SK-N-SH (cell line): ENCODE measurements at regions not wholly inside any gene's neighbourhood (a gene's known extent, or its start where the extent isn't known, plus 50 kb on each side); places are given as distances from the start of the nearest gene placed in this dataset.

Experiments used
- CTCF ChIA-PET: fragments of 300-600, 350-600 bp; formaldehyde crosslinking; extraction: SDS; loops from one replicate; lab custom pipeline; 2021; lab: Yijun Ruan, JAX
- POLR2A ChIA-PET: fragments of 350-600 bp; sonication (Branson Sonifier 250); formaldehyde crosslinking; extraction: SDS; loops from one replicate; lab custom pipeline; 2020; ENCODE audit warnings: antibody characterized with exemption, inconsistent platforms; lab: Yijun Ruan, JAX
- DNase-seq: peaks from one replicate; pipeline ENCODE4 v3.0.0; 2012
- H2AFZ ChIP-seq: fragments of 200-600 bp; sonication (generic); 2 replicates; pipeline ENCODE4 v1.8.1; 2016; ENCODE audit warnings: antibody characterized with exemption, mild to moderate bottlenecking, low read depth
- H3F3A ChIP-seq: fragments of 200-600 bp; sonication (generic); replicated peaks from 2 replicates; pipeline ENCODE3; 2016; ENCODE audit warnings: antibody characterized with exemption, mild to moderate bottlenecking; ENCODE audit not compliant: insufficient read depth
- H3K27ac ChIP-seq, 2 experiments: fragments of 200-500 bp in 1 of 2; fragments of 200-600 bp in 1 of 2; sonication (Bioruptor generic) in 1 of 2; sonication (generic), shearing (Covaris generic) in 1 of 2; 2 replicates each; pipeline versions ENCODE4 v1.5.1 to v1.6.1; 2014 to 2016; ENCODE audit warnings: low read depth in 2 of 2, inconsistent platforms in 1 of 2, low read length in 1 of 2, mild to moderate bottlenecking in 1 of 2, mixed read lengths in 1 of 2
- H3K27me3 ChIP-seq: fragments of 200-600 bp; sonication (generic), shearing (Covaris generic); 2 replicates; pipeline ENCODE4 v1.6.1; 2016; ENCODE audit warnings: mixed run types; ENCODE audit not compliant: insufficient read depth
- H3K36me3 ChIP-seq, 2 experiments: fragments of 200-500 bp in 1 of 2; fragments of 200-600 bp in 1 of 2; sonication (Bioruptor generic) in 1 of 2; sonication (generic) in 1 of 2; replicated peaks in 1 of 2; 2 replicates each; pipeline versions ENCODE3 to v1.5.1; 2014 to 2016; ENCODE audit warnings: low read length in 1 of 2, mild to moderate bottlenecking in 1 of 2; ENCODE audit not compliant: insufficient read depth in 2 of 2, control insufficient read depth in 1 of 2
- H3K4me1 ChIP-seq, 2 experiments: fragments of 200-500 bp in 1 of 2; fragments of 200-600 bp in 1 of 2; sonication (Bioruptor generic) in 1 of 2; sonication (generic), shearing (Covaris generic) in 1 of 2; 2 replicates each; pipeline versions ENCODE4 v1.5.1 to v1.6.1; 2014 to 2016; ENCODE audit warnings: low read depth in 1 of 2, low read length in 1 of 2, mixed run types in 1 of 2; ENCODE audit not compliant: insufficient read depth in 2 of 2, control insufficient read depth in 1 of 2
- H3K4me2 ChIP-seq: fragments of 200-600 bp; sonication (generic), shearing (Covaris generic); 2 replicates; pipeline ENCODE4 v1.6.1; 2017; ENCODE audit warnings: mixed run types
- H3K4me3 ChIP-seq, 2 experiments: fragments of 200-500 bp in 1 of 2; fragments of 200-600 bp in 1 of 2; sonication (Bioruptor generic) in 1 of 2; sonication (generic), shearing (Covaris generic) in 1 of 2; 2 replicates each; pipeline versions ENCODE4 v1.5.1 to v1.8.1; 2014 to 2016; ENCODE audit warnings: low read depth in 2 of 2, inconsistent platforms in 1 of 2, low read length in 1 of 2, mild to moderate bottlenecking in 1 of 2, mixed read lengths in 1 of 2, moderate library complexity in 1 of 2
- H3K79me2 ChIP-seq: fragments of 200-600 bp; sonication (generic); 2 replicates; pipeline ENCODE4 v1.8.1; 2017; ENCODE audit warnings: mild to moderate bottlenecking; ENCODE audit not compliant: insufficient read depth
- H3K9ac ChIP-seq: fragments of 200-600 bp; sonication (generic); 2 replicates; pipeline ENCODE4 v1.6.1; 2017; ENCODE audit warnings: mixed run types
- H3K9me2 ChIP-seq: fragments of 200-600 bp; sonication (generic); 2 replicates; pipeline ENCODE4 v1.6.1; 2017; ENCODE audit warnings: mixed run types
- H3K9me3 ChIP-seq: fragments of 200-600 bp; sonication (generic); 2 replicates; pipeline ENCODE4 v1.6.1; 2017; ENCODE audit warnings: mixed run types, mild to moderate bottlenecking, moderate library complexity
- H4K20me1 ChIP-seq: fragments of 200-600 bp; sonication (generic); 2 replicates; pipeline ENCODE4 v1.6.1; 2017; ENCODE audit warnings: mild to moderate bottlenecking, mixed run types; ENCODE audit not compliant: insufficient read depth
- EP300 ChIP-seq, 2 experiments: IDR thresholded peaks; 2 replicates each; pipeline versions ENCODE4 v1.4.0 to v1.6.1; 2012; ENCODE audit warnings: borderline replicate concordance in 1 of 2, low read depth in 1 of 2, low read length in 1 of 2
- EZH2phosphoT487 ChIP-seq: fragments of 200-600 bp; sonication (generic); IDR thresholded peaks from 2 replicates; pipeline ENCODE4 v1.6.1; 2017; ENCODE audit warnings: low read depth, mixed run types, mild to moderate bottlenecking, antibody characterized with exemption, moderate library complexity, borderline replicate concordance
- FOXJ3 ChIP-seq: sonication (generic); formaldehyde crosslinking; IDR thresholded peaks from 2 replicates; pipeline ENCODE4 v1.5.1; 2020; ENCODE audit warnings: mild to moderate bottlenecking, missing genetic modification reagents
- GABPA ChIP-seq: IDR thresholded peaks from 2 replicates; pipeline ENCODE4 v1.4.0; 2012; ENCODE audit warnings: low read depth, mild to moderate bottlenecking
- IRF3 ChIP-seq: fragments of 150-350 bp; IDR thresholded peaks from 2 replicates; pipeline ENCODE4 v1.6.1; 2016; ENCODE audit warnings: mild to moderate bottlenecking, low read depth, low read length
- JUND ChIP-seq: IDR thresholded peaks from 2 replicates; pipeline ENCODE4 v1.4.0; 2012
- MAX ChIP-seq: IDR thresholded peaks from 2 replicates; pipeline ENCODE4 v1.4.0; 2012; ENCODE audit warnings: low read depth
- MXI1 ChIP-seq: IDR thresholded peaks from 2 replicates; pipeline ENCODE4 v1.6.1; 2012; ENCODE audit warnings: mild to moderate bottlenecking, low read depth, low read length, improper control_type of control experiment
- RCOR1 ChIP-seq: fragments of 150-350 bp; IDR thresholded peaks from 2 replicates; pipeline ENCODE4 v1.6.1; 2017; ENCODE audit warnings: antibody characterized with exemption, low read length
- RFX5 ChIP-seq: IDR thresholded peaks from 2 replicates; pipeline ENCODE4 v1.6.1; 2012; ENCODE audit warnings: mild to moderate bottlenecking, improper control_type of control experiment, low read length
- RXRA ChIP-seq: IDR thresholded peaks from 2 replicates; pipeline ENCODE4 v1.4.0; 2012; ENCODE audit warnings: low read depth, mild to moderate bottlenecking, borderline replicate concordance
- SIN3A ChIP-seq: IDR thresholded peaks from 2 replicates; pipeline ENCODE4 v1.6.1; 2012; ENCODE audit warnings: low read depth, mild to moderate bottlenecking, low read length, moderate library complexity, borderline replicate concordance
- SMC3 ChIP-seq: IDR thresholded peaks from 2 replicates; pipeline ENCODE4 v1.6.1; 2012; ENCODE audit warnings: low read depth, low read length, improper control_type of control experiment
- TCF12 ChIP-seq: IDR thresholded peaks from 2 replicates; pipeline ENCODE4 v1.4.0; 2012
- TEAD4 ChIP-seq: IDR thresholded peaks from 2 replicates; pipeline ENCODE4 v1.4.0; 2012; ENCODE audit warnings: mild to moderate bottlenecking, borderline replicate concordance; ENCODE audit not compliant: insufficient read depth
- USF1 ChIP-seq: IDR thresholded peaks from 2 replicates; pipeline ENCODE4 v1.4.0; 2012; ENCODE audit warnings: low read depth, borderline replicate concordance
- YY1 ChIP-seq: IDR thresholded peaks from 2 replicates; pipeline ENCODE4 v1.4.0; 2012; ENCODE audit warnings: low read depth, mild to moderate bottlenecking
- ZBTB33 ChIP-seq: IDR thresholded peaks from 2 replicates; pipeline ENCODE4 v1.4.0; 2012; ENCODE audit warnings: low read depth, borderline replicate concordance
- WGBS: methylation state at CpG from one replicate; pipeline ENCODE4 v1.1.6; 2017; ENCODE audit warnings: low lambda C conversion rate; 5-methylcytosine and 5-hydroxymethylcytosine counted together

- no peaks in the 10 kb centered on the region for H3K36me3 ChIP-seq
- H4K20me1 ChIP-seq: no peaks in the 10 kb centered on the region
- CTCF ChIA-PET: interaction anchor here (1.1 kb wide), 1 partner anchor 16 kb away, joined by 3 read pairs; no protein-coding TSS in a partner anchor
- no peak overlapping the region for H2AFZ ChIP-seq
- TF ChIP-seq EZH2phosphoT487 (no peak), GABPA (no peak), SIN3A (no peak), MAX (no peak), JUND (no peak), TEAD4 (no peak), FOXJ3 (CRISPR knock-in tag) (no peak), MXI1 (no peak), TCF12 (no peak), EP300 (IDR thresholded peaks at IDR 0.05; ENCODE audit: borderline replicate concordance in 1 of 2, low read depth in 1 of 2, low read length in 1 of 2) (no peak), RCOR1 (no peak), RXRA (no peak), RFX5 (no peak), USF1 (no peak), ZBTB33 (no peak), IRF3 (no peak), YY1 (no peak), SMC3 (no peak)
- no peaks in the 10 kb centered on the region for H3K4me1 ChIP-seq
- DNase-seq: no peak
- WGBS: 14% methylated on average over 3 of the region's 3 CpGs
- no peaks in the 10 kb centered on the region for H3K9me3 ChIP-seq
- POLR2A ChIA-PET: no interaction called here
- H3K9me2 ChIP-seq: no peaks in the 10 kb centered on the region
- no peak overlapping the region for H3K4me3 ChIP-seq
- H3K79me2 ChIP-seq: no peaks in the 10 kb centered on the region
- no peak overlapping the region for H3K27ac ChIP-seq
- no peaks in the 10 kb centered on the region for H3K27me3 ChIP-seq
- H3K9ac ChIP-seq: no peak overlapping the region
- H3K4me2 ChIP-seq: no peak overlapping the region
- H3F3A ChIP-seq: no peaks in the 10 kb centered on the region
Measured at GRCh38 chr14:22179190-22179589, 409.8 kb downstream of the DAD1 start.
